Panc1 (cell line): ENCODE measurements at regions not wholly inside any gene's neighbourhood (a gene's known extent, or its start where the extent isn't known, plus 50 kb on each side); places are given as distances from the start of the nearest gene placed in this dataset.

Experiments
- ATAC-seq: fragments of 200-7000 bp; cut with Tn5 transposase; 2 replicates; pipeline ENCODE4 v1.9.1; 2020; ENCODE audit warnings: mild to moderate bottlenecking, moderate library complexity
- BruUV-seq: library from RNA; stranded (reverse); fragments of 400-500 nt; replicated peaks from 2 replicates; lab custom pipeline; 2021; lab: Mats Ljungman, UMichigan
- CTCF ChIA-PET: fragments of 300-600 bp; sonication (Branson Sonifier 250); formaldehyde crosslinking; loops from one replicate; lab custom pipeline; 2022; ENCODE audit warnings: antibody characterized with exemption; lab: Charles Lee
- POLR2A ChIA-PET: fragments of 300-600 bp; sonication (Branson Sonifier 250); formaldehyde crosslinking; loops from one replicate; lab custom pipeline; 2022; ENCODE audit warnings: antibody characterized with exemption; lab: Charles Lee
- DNase-seq: peaks from one replicate; pipeline ENCODE4 v3.0.0-alpha.2; 2010; ENCODE audit warnings: low read depth, low spot score
- H3K27ac ChIP-seq: 2 replicates; pipeline ENCODE4 v1.5.1; 2011; ENCODE audit warnings: mild to moderate bottlenecking, low read length, inconsistent platforms
- H3K27me3 ChIP-seq: fragments of 200-500 bp; sonication (Bioruptor generic); 2 replicates; pipeline ENCODE4 v1.6.0; 2014; ENCODE audit warnings: low read length, inconsistent platforms; ENCODE audit not compliant: control insufficient read depth, insufficient read depth
- H3K36me3 ChIP-seq: fragments of 200-500 bp; sonication (Bioruptor generic); 2 replicates; pipeline ENCODE4 v1.5.1; 2014; ENCODE audit warnings: inconsistent platforms, mild to moderate bottlenecking, low read length, moderate library complexity; ENCODE audit not compliant: control insufficient read depth, insufficient read depth
- H3K4me1 ChIP-seq: 2 replicates; pipeline ENCODE4 v1.5.1; 2011; ENCODE audit warnings: inconsistent platforms, mild to moderate bottlenecking, low read length, moderate library complexity; ENCODE audit not compliant: control insufficient read depth, insufficient read depth
- H3K4me3 ChIP-seq, 2 experiments: 2 replicates each; pipeline ENCODE4 v1.5.1; 2011 to 2012; ENCODE audit warnings: low read depth in 2 of 2, low read length in 2 of 2, mild to moderate bottlenecking in 2 of 2, inconsistent platforms in 1 of 2, moderate library complexity in 1 of 2
- H3K9me3 ChIP-seq: fragments of 200-500 bp; sonication (Bioruptor generic); 2 replicates; pipeline ENCODE4 v1.5.1; 2014; ENCODE audit warnings: low read depth, mild to moderate bottlenecking, inconsistent platforms, low read length, moderate library complexity; ENCODE audit not compliant: control insufficient read depth, insufficient read depth
- CTCF ChIP-seq: fragments of 450-650 bp; IDR thresholded peaks from 2 replicates; pipeline ENCODE4 v1.5.1; 2017; ENCODE audit warnings: mild to moderate bottlenecking
- POLR2AphosphoS5 ChIP-seq: IDR thresholded peaks from 2 replicates; pipeline ENCODE4 v1.6.1; 2012; ENCODE audit warnings: mild to moderate bottlenecking, low read depth, low read length, moderate library complexity
- REST ChIP-seq, 2 experiments: IDR thresholded peaks; 2 replicates each; pipeline ENCODE4 v1.6.1; 2011 to 2012; ENCODE audit warnings: low read depth in 2 of 2, control low read depth in 1 of 2, low read length in 1 of 2, mild to moderate bottlenecking in 1 of 2, moderate library complexity in 1 of 2; ENCODE audit not compliant: insufficient read depth in 1 of 2
- SIN3A ChIP-seq: IDR thresholded peaks from 2 replicates; pipeline ENCODE4 v1.6.1; 2012; ENCODE audit warnings: low read depth, mild to moderate bottlenecking, low read length, moderate library complexity, borderline replicate concordance; ENCODE audit not compliant: insufficient read depth
- TCF7L2 ChIP-seq: IDR thresholded peaks from 2 replicates; pipeline ENCODE4 v1.6.1; 2011; ENCODE audit warnings: mild to moderate bottlenecking, low read depth, low read length, inconsistent platforms
- in situ Hi-C: cut with HindIII; loops from 2 replicates; pipeline ENCODE4 v1.10.0; 2016; ENCODE audit warnings: low sequenced_read_pairs, low pct_unique_long_range_greater_than_20kb
- intact Hi-C: fragments of 100-400 bp; cut with micrococcal nuclease; formaldehyde crosslinking; loops from one replicate; pipeline ENCODE4 v1.10.0; 2022; ENCODE audit not compliant: unreplicated experiment

- in situ Hi-C loops (no loop called here), intact Hi-C loops (no loop called here)
- no peaks in the 10 kb centered on the region for H3K9me3 ChIP-seq
- no peak overlapping the region for H3K4me3 ChIP-seq
- TF ChIP-seq TCF7L2 (no peak), POLR2AphosphoS5 (no peak), SIN3A (no peak), REST (IDR thresholded peaks at IDR 0.05; ENCODE audit: insufficient read depth in 1 of 2, low read depth in 2 of 2, low read length in 1 of 2) (no peak), CTCF (no peak)
- DNase-seq: no peak
- ChIA-PET POLR2A (interaction anchor here (0.6 kb wide), 1 partner anchor 652 kb away, joined by 6 read pairs; no protein-coding TSS in a partner anchor), CTCF (no interaction called here)
- H3K27ac ChIP-seq: no peak overlapping the region
- H3K4me1 ChIP-seq: no peaks in the 10 kb centered on the region
- no peaks in the 10 kb centered on the region for H3K36me3 ChIP-seq
- BruUV-seq: no TSS peak
- ATAC-seq: no peak
- H3K27me3 ChIP-seq: no peaks in the 10 kb centered on the region
These were observed 308.8 kb downstream of the HHIPL2 start for GRCh38 chr1:222239130-222239529.

GRCh38 chr1:222234351-222234750, 313.6 kb downstream of the HHIPL2 start:
- Histone ChIP-seq H3K36me3 (no peaks in the 10 kb centered on the region), H3K27me3 (no peaks in the 10 kb centered on the region), H3K4me3 (no peak overlapping the region), H3K9me3 (no peaks in the 10 kb centered on the region), H3K4me1 (no peaks in the 10 kb centered on the region), H3K27ac (no peak overlapping the region)
- in situ Hi-C loops (no loop called here), intact Hi-C loops (no loop called here)
- ChIA-PET POLR2A (no interaction called here), CTCF (no interaction called here)
- TF ChIP-seq SIN3A: no peak
- TF ChIP-seq REST (IDR thresholded peaks at IDR 0.05; ENCODE audit: insufficient read depth in 1 of 2, low read depth in 2 of 2, low read length in 1 of 2): no peak
- BruUV-seq: no TSS peak
- no peak for ATAC-seq
- DNase-seq: no peak
